DND-41 (cell line): ENCODE measurements at regions not wholly inside any gene's neighbourhood (a gene's known extent, or its start where the extent isn't known, plus 50 kb on each side); places are given as distances from the start of the nearest gene placed in this dataset.

Source experiments
- EZH2 ChIP-seq: IDR thresholded peaks from 3 replicates; pipeline ENCODE4 v1.6.1; 2012; ENCODE audit warnings: borderline replicate concordance, low read depth, mild to moderate bottlenecking, moderate library complexity, low read length, inconsistent platforms; ENCODE audit not compliant: severe bottlenecking
- TF ChIP-seq, protein P1 (sequence below): IDR thresholded peaks from 2 replicates; pipeline ENCODE4 v1.5.1; 2012; ENCODE audit warnings: borderline replicate concordance, low read length, moderate library complexity, mild to moderate bottlenecking; ENCODE audit not compliant: poor library complexity, severe bottlenecking; ENCODE audit errors: extremely low read depth

DNA sequence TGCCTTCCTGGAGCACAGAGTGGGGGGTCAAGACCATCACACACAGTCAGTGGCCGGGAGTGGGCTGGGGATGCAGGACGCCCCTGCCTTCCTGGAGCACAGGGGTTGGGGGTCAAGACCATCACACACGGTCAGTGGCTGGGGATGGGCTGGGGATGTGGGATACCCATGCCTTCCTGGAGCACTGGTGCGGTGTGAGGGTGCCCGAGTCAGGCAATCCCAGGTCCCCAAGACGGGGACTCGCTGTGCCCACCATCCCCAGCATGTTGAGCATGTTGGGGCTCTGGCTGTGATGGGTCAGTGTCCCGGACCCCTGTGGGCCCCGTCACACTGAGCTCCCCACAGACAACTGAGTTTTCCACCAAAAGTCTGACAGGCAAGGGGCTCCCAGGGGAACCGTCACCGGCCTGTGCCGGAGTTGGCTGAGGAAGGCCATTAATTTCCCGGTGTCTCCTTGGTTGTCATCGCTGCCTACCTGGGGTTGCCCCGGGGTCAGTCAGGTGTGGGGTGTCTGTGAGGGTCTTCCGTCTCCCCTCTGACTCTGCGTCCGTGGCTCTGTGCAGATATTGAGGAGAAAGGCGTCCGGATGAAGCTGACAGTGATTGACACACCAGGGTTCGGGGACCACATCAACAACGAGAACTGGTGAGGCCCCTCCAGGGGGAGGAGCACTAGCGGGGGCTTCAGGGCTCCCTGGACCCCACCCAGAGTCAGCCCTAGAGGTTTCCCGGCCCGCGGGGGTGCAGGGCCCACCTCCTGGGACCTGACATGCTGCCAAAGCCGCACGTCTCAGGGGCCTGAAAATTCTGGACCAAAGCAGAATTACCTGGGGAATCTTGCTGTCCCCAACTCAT is 347.1 kb downstream of the SEC14L1 start:
- no peak for TF ChIP-seq EZH2
- TF ChIP-seq, protein P1, sequence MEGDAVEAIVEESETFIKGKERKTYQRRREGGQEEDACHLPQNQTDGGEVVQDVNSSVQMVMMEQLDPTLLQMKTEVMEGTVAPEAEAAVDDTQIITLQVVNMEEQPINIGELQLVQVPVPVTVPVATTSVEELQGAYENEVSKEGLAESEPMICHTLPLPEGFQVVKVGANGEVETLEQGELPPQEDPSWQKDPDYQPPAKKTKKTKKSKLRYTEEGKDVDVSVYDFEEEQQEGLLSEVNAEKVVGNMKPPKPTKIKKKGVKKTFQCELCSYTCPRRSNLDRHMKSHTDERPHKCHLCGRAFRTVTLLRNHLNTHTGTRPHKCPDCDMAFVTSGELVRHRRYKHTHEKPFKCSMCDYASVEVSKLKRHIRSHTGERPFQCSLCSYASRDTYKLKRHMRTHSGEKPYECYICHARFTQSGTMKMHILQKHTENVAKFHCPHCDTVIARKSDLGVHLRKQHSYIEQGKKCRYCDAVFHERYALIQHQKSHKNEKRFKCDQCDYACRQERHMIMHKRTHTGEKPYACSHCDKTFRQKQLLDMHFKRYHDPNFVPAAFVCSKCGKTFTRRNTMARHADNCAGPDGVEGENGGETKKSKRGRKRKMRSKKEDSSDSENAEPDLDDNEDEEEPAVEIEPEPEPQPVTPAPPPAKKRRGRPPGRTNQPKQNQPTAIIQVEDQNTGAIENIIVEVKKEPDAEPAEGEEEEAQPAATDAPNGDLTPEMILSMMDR, result no peak
